ENCODE measurements at regions not wholly inside any gene's neighbourhood (a gene's known extent, or its start where the extent isn't known, plus 50 kb on each side); places are given as distances from the start of the nearest gene placed in this dataset.

GRCh38 chr7:11294965-11295364, 321.3 kb downstream of the PHF14 start:
- no peak for DNase-seq

DNA sequence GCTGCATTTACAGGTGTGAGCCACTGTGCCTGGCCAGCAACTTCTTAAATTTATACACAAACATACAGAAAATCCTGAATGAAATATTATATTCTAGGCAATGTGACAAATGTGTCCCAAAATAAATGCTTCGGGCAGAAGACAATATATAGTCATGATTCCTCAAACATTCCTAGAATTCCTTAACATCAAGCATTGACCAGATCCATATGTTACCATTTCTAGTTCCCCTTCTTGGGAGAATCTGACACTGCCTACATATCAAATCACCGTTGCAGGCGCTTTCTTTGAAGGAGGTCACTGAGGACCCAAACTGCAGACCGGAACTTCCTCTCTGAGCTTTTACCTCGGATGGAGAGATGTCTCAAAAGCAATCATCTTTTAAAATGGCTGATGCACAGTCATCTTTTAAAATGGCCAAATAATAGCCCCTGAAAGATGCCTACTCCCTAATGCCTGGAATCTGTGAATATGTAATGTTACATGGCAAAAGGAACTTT, 323.5 kb downstream of the PHF14 start:
- no peak for DNase-seq

GRCh38 chr7:11297764-11298163, 324.1 kb downstream of the PHF14 start:
- DNase-seq, result no peak

- no peak for DNase-seq
Measured at GRCh38 chr7:11298220-11298619, 324.5 kb downstream of the PHF14 start.

- no peak for DNase-seq
Measured at GRCh38 chr7:11300241-11300640, 326.6 kb downstream of the PHF14 start.

DNA sequence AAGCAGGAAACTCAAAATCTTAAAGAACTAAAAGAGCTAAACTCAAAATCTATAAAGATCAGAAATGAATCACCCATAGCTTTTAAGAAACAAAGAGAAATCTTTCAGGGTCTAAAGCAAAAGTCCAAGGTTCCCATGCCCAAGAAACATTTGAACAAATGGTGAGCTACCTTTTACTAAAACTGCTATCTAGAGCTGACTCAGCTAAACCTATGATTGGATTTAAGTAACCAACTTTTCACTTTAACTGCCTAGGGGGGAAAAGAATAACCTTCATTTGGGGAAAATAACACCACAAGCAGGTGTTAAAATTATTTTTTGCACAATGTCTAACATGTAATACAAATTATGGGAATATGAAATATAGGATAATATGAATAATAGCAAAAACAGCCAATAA, 328.4 kb downstream of the PHF14 start:
- no peak for DNase-seq

DNA sequence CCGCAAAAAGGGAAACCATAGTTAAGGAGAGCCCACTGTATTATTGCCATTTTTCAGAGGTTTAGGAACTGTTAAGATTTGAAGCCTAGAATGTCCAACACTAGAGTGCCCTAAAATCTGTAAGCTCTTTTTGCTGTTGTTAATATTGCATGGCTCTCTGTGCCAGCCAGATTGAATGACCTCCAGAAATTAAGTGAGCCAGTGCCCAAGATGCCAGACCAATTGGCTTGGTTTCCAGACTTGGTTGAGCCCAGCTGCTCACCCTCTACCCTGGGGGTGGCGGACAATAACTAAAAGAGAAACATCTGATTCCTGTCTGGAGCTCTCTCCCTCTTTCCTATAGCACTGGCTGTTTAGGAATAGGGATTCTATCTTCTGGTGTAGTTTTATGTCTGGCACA, 340.1 kb downstream of the PHF14 start:
- no peak for DNase-seq

DNA sequence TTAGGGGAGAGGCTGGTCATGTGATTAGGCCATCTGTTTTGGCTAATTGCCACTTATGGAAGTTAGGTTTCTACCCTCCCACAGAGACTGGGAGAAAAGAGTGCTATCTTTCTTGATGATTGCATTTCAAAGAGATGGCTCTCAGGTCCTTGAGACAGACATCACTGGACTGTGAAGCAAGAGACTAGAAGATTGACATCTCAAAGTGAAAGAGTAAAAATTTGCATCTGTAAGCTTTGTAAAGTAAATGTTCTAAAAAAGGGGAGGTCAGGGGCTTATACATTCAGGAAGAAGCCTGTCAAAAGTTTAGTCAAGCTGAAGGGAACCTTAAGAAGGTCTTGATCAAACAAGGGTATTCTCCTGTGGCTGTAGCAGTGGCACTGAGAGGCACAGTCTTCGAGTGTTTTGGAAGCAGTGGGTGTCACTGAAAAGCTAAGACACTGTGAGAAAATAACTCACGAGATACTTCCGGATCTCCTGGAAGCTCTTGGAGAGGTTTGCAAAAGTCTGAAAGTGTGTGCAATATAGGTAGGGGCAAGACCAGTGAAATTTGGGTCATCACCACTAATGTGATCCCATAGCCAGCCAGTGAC, 342.1 kb downstream of the PHF14 start:
- no peak for DNase-seq

DNA sequence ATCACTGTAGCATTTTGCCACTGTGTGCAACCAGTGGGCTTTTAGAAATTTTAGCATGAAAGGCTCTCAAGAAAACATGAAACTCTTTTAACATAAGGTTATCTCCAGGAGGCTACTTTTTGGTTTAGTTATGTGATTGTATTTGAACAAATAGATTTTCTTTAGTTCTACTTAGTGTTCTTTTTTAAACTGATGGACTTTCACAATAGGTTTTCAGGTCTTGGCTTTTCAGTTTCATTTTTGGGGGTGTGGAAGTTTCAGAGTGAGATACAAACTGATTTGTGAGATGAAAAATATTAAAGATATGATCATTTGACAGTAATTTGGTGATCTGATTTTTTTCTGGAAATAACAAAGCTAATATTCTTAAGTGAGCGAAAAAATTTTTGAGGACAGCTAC, 344.1 kb downstream of the PHF14 start:
- DNase-seq, result no peak

GRCh38 chr7:11319491-11320274, 346.0 kb downstream of the PHF14 start:
- no peak for DNase-seq
